Skin epidermis (tissue), 12 donors: ENCODE measurements at regions not wholly inside any gene's neighbourhood (a gene's known extent, or its start where the extent isn't known, plus 50 kb on each side); places are given as distances from the start of the nearest gene placed in this dataset.
A peak's percentile ranks its signal among the peaks of the same experiment; 100 is the strongest.
"Not testable (repeated sequence)": the region's sequence is repeated elsewhere in the genome, so short reads cannot be mapped to it uniquely, and the experiment has no call there.

Experiments
- H3K27ac ChIP-seq, 21 experiments: fragments of 200-600 bp; sonication (generic) in 11 of 21; one replicate each; pipeline ENCODE4 v1.5.0; 2020; ENCODE audit warnings: mild to moderate bottlenecking in 3 of 21, inconsistent platforms in 2 of 21, moderate library complexity in 2 of 21
- H3K4me3 ChIP-seq, 7 experiments: fragments of 200-600 bp; sonication (generic) in 2 of 7; one replicate each; pipeline ENCODE4 v1.5.0; 2020; ENCODE audit warnings: inconsistent platforms in 2 of 7, mild to moderate bottlenecking in 2 of 7, moderate library complexity in 1 of 7

- no peak overlapping the region for H3K4me3 ChIP-seq
- no peak overlapping the region for H3K27ac ChIP-seq
These were observed 213.4 kb upstream of the EGLN3 start for GRCh38 chr14:34164162-34164864.

GRCh38 chr14:34161351-34162082 is 210.6 kb upstream of the EGLN3 start:
- Histone ChIP-seq H3K4me3 (no peak overlapping the region), H3K27ac (no peak overlapping the region)

GRCh38 chr14:34160619-34161018 is 209.7 kb upstream of the EGLN3 start:
- H3K27ac ChIP-seq: no peak overlapping the region
- no peak overlapping the region for H3K4me3 ChIP-seq

GRCh38 chr14:34157651-34158050 is 206.8 kb upstream of the EGLN3 start:
- H3K4me3 ChIP-seq: no peak overlapping the region
- no peak overlapping the region for H3K27ac ChIP-seq

- H3K4me3 ChIP-seq: no peak overlapping the region
- H3K27ac ChIP-seq: peak overlapping the region in 9 of 21 experiments; percentile 2 to 69 (median 31)
These were observed 196.6 kb upstream of the EGLN3 start for GRCh38 chr14:34147461-34147860.

- not testable (repeated sequence) for H3K4me3 ChIP-seq
These were observed 189.3 kb upstream of the EGLN3 start for GRCh38 chr14:34140127-34140526.

GRCh38 chr14:34139160-34140121 is 188.6 kb upstream of the EGLN3 start:
- H3K4me3 ChIP-seq: not testable (repeated sequence)
- peak overlapping the region in 16 of 21 experiments; percentile 13 to 84 (median 63) for H3K27ac ChIP-seq

More at GRCh38 chr14:34140127-34140526, 189.3 kb upstream of the EGLN3 start:
- H3K27ac ChIP-seq: peak overlapping the region in 14 of 21 experiments; percentile 17 to 84 (median 67)

- H3K4me3 ChIP-seq: no peak overlapping the region
- peak overlapping the region in 6 of 21 experiments; percentile 9 to 80 (median 67) for H3K27ac ChIP-seq
These were observed 187.3 kb upstream of the EGLN3 start for GRCh38 chr14:34138175-34138574.

GRCh38 chr14:34137001-34137745 is 186.3 kb upstream of the EGLN3 start:
- peak overlapping the region in 8 of 21 experiments; percentile 2 to 71 (median 38) for H3K27ac ChIP-seq
- no peak overlapping the region for H3K4me3 ChIP-seq

GRCh38 chr14:34135492-34135891 is 184.6 kb upstream of the EGLN3 start:
- Histone ChIP-seq H3K27ac (no peak overlapping the region), H3K4me3 (no peak overlapping the region)

- no peak overlapping the region for H3K27ac ChIP-seq
- H3K4me3 ChIP-seq: no peak overlapping the region
These were observed 183.6 kb upstream of the EGLN3 start for GRCh38 chr14:34134484-34134883.

- Histone ChIP-seq H3K4me3 (no peak overlapping the region), H3K27ac (peak overlapping the region in 9 of 21 experiments; percentile 26 to 76 (median 59))
These were observed 179.2 kb upstream of the EGLN3 start for GRCh38 chr14:34129927-34130552.

- H3K27ac ChIP-seq: peak overlapping the region in 6 of 21 experiments; percentile 35 to 76 (median 56)
These were observed 177.8 kb upstream of the EGLN3 start for GRCh38 chr14:34128665-34129064.

GRCh38 chr14:34126586-34126985 is 175.7 kb upstream of the EGLN3 start:
- no peak overlapping the region for H3K4me3 ChIP-seq
- peak overlapping the region in 1 of 21 experiments; percentile 32 for H3K27ac ChIP-seq

More at GRCh38 chr14:34128665-34129064, 177.8 kb upstream of the EGLN3 start:
- no peak overlapping the region for H3K4me3 ChIP-seq

GRCh38 chr14:34124585-34124984 is 173.7 kb upstream of the EGLN3 start:
- no peak overlapping the region for H3K27ac ChIP-seq
- no peak overlapping the region for H3K4me3 ChIP-seq

GRCh38 chr14:34122650-34123049 is 171.8 kb upstream of the EGLN3 start:
- Histone ChIP-seq H3K27ac (no peak overlapping the region), H3K4me3 (no peak overlapping the region)

- H3K4me3 ChIP-seq: no peak overlapping the region
- no peak overlapping the region for H3K27ac ChIP-seq
These were observed 171.2 kb upstream of the EGLN3 start for GRCh38 chr14:34122081-34122480.

- H3K4me3 ChIP-seq: no peak overlapping the region
- no peak overlapping the region for H3K27ac ChIP-seq
These were observed 169.5 kb upstream of the EGLN3 start for GRCh38 chr14:34120185-34120977.
